Left colon (tissue), 2 donors: ENCODE measurements at regions not wholly inside any gene's neighbourhood (a gene's known extent, or its start where the extent isn't known, plus 50 kb on each side); places are given as distances from the start of the nearest gene placed in this dataset.
"Not testable (repeated sequence)": the region's sequence is repeated elsewhere in the genome, so short reads cannot be mapped to it uniquely, and the experiment has no call there.

Source experiments
- ATAC-seq: fragments of 200-7000 bp; cut with Tn5 transposase; one replicate; pipeline ENCODE4 v1.9.1; 2020; ENCODE audit warnings: mild to moderate bottlenecking, moderate library complexity
- DNase-seq, 2 donors: peaks; one replicate each; pipeline ENCODE4 v3.0.0-alpha.2; 2020
- intact Hi-C, 2 donors: fragments of 100-400 bp; cut with DNase I in 1 of 2; cut with micrococcal nuclease in 1 of 2; formaldehyde crosslinking; loops; one replicate each; pipeline versions ENCODE4 v1.11.2 to v1.14.0; 2022; cut with DNase I, micrococcal nuclease
- donor health status: DM: no; HTN: no; CAD: no.
- donor health status: DM: yes; HTN: yes; CAD: no.

DNA sequence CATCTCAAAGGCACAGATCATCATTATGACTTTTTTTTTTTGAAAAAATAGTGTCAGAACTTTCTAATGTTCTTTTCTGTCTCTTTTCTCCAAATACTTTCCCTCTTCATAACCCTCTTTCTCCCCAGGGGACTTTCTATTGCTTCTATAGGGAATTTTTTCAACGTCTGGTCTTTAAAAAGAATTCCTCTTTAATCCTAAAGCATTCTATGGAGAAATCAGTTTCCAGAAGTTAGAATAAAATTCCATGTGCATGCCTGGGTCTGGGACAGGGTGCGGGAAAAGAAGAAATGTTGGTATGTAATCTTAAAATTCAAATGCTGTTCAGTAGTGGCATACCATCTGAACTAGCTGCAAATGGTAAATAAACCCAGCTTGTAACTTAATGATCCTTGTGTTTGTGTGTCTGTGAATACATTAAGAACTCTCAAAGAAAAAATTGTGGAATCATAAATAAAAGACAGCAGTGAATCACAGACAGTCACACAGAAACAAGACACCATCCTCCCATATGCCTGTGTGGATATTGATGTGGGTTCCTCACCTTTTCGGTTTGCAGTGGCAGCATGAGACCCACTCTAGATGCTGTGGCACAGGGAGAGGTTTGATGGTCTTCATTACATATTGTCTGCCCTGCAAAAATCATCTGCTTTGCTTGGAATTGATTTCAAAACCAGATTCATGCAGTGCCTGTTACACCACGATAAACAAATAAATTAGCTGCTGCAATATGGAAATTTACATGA, 374.7 kb upstream of the NRP1 start:
- DNase-seq (no peak), ATAC-seq (no peak)
- intact Hi-C loops = no loop called here

DNA sequence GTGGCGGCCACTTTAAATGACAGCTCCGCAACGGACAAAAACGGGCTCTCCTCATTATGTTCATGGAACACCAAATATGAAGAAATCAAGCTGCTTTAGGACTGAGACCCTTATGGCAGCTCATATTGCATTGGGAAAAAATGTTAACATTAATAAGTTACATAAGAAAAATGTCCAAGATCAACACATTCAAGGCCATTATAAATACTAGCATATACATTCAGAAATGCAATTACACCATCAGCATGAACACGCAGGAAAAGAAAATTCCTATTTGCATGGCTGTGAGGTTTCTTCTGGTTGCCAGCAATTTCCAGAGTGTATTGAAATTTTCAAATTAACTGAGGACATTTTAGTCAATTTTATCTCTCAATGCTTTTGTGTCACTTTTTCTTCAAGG, 374.1 kb upstream of the NRP1 start:
- intact Hi-C loops = no loop called here
- no peak for DNase-seq
- no peak for ATAC-seq

- ATAC-seq (no peak), DNase-seq (no peak)
- intact Hi-C loops = no loop called here
Measured at GRCh38 chr10:33706746-33707145, 372.3 kb upstream of the NRP1 start.

- DNase-seq (no peak), ATAC-seq (no peak)
- intact Hi-C loops = no loop called here
Measured at GRCh38 chr10:33706191-33706590, 371.7 kb upstream of the NRP1 start.

DNA sequence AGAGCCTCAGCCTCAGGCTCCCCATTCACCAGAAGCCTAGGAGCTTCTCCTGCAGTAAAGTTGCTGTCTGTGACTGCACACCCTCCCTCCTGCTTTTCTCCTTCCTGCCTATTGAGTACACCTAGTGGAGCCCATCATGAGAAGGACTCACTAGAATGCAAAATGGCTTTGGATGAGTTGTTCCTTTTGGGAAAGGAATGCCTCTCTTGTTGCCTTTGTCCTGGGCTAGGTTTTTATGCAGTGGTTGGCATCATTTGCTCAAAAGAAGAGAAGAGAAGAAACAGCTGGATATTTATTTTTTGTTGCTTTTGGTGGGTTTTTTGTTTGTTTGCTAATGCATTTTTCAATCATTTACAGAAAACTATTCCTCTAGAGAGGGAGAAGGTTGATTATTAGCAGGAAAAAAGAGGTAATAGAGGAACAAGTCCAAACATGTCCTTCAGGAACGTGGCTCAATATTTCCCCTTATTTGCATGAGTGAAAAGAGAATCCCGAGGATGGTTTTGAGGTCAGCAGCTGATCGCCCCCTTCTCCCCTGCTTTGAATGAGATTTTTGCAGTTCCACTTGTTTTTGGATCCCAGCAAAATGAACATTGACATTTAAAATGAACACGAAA, 369.9 kb upstream of the NRP1 start:
- ATAC-seq (no peak), DNase-seq (no peak)
- intact Hi-C loops = no loop called here

DNA sequence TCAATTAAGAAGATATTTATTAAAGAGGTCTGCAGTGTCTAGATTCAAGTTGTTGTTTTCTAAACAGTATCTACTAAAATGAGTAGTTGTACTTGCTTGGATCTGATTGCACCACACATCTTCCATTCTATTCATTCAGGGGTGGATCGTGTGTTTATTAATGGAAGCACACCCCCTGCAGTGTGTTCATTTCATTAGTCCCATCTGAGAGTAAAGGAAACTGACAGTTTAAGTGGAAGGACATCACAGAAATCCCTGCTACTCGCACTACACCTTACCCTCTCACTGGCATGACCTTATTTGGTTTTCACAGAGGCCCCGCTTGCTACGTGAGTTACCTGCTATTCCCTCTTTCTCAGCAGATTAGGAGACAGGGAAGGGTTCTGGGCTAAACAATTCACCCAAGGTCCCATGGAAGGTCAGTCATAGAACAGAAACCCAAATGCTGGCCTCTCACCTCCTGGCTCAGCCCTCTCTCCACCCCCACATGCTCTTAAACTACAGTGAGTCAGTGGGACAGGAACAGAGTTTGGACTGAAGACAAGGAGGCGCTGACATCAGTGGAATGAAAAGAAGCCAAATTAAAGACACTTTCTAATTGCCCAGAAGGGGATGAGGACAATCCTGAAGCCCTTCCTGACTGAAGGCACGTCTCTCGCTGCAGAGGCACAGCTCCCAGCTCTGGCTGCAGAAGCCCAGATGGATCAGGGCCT, 369.2 kb upstream of the NRP1 start:
- intact Hi-C loops = no loop called here
- DNase-seq (no peak), ATAC-seq (no peak)

DNA sequence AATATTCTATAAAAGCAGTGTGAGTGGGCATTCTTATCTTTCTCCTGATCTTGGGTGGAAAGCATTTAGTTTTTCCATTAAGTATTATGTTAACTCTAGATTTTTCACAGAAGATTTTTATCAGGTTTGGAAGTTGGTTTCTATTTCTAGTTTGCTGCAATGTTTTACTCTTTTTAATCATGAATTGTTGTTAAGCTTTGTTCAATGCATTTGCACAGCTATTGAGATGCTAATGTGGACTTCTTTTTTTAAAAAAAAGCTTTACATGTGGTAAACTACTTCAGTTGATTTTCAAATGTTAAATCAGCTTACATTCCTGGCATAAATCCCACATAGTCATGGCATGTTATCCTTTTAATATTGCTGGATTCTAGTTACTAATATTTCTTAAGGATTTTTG, 363.6 kb upstream of the NRP1 start:
- intact Hi-C loops = no loop called here
- ATAC-seq (no peak), DNase-seq (no peak)

- ATAC-seq = no peak
- no peak for DNase-seq
- intact Hi-C loops = no loop called here
Measured at GRCh38 chr10:33697016-33697415, 362.5 kb upstream of the NRP1 start.

- intact Hi-C loops = no loop called here
Measured at GRCh38 chr10:33695536-33695935, 361.1 kb upstream of the NRP1 start.

GRCh38 chr10:33690536-33690935, 356.1 kb upstream of the NRP1 start:
- intact Hi-C loops, ATAC-seq, DNase-seq: not testable (repeated sequence)

More at GRCh38 chr10:33695536-33695935, 361.1 kb upstream of the NRP1 start:
- no peak for ATAC-seq
- no peak for DNase-seq

DNA sequence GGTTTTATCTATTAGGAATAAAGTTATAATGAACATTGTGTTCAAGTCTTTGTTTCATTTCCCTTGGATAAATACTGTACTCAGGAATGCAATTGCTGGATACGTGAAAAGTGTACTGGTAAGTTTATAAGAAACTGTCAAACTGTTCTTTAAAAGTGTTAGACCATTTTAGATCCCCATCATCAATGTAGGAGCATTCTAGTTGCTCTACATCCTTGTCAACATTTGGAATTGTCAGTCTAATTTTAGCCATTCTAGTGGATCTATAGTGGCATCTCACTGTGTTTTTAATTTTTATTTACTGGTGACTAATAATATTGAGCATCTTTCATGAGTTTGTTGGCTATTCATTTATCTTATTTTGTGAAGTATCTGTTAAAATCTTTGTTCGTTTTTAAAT, 354.0 kb upstream of the NRP1 start:
- intact Hi-C loops = no loop called here
- no peak for DNase-seq
- no peak for ATAC-seq

DNA sequence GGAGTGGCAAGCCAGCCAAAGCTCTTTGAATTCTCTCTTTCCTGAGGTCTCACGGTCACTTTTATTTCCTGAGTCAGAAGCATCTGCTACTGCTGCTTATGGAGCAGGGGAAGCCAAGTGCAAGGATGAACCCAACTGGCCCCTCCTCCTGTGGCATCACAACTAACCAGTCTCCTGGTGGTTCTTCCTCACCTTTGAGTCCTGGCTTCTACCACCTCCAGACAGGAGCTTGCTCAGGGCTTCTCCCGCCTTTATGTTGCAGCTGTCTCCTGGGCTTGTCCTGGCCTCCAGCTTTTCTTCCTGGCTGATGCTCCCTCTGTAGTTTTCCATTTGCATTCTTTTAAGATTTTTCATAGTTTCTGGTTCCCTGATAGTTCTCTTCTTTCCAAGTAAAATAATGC, 349.7 kb upstream of the NRP1 start:
- intact Hi-C loops = no loop called here
- no peak for DNase-seq
- ATAC-seq = no peak

DNA sequence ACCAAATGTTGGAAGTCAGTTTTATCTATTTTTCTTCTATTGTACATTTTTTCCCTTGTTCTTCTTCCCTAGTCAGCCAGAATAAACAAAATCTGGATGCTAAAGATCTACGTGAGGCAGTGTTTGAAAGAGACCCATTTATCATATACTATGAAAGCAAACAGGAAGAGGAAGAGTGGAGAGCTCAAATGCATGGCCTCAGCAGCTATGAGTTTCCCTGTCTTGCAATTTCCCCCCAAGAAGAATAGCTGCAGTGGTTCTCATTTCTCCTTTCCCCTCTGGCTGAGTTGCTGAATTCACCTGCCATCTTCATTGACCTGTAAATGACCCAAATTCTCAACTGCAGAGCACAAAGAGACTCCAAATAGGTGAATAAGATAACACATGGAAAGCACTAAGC, 347.1 kb upstream of the NRP1 start:
- DNase-seq (no peak), ATAC-seq (no peak)
- intact Hi-C loops = no loop called here

DNA sequence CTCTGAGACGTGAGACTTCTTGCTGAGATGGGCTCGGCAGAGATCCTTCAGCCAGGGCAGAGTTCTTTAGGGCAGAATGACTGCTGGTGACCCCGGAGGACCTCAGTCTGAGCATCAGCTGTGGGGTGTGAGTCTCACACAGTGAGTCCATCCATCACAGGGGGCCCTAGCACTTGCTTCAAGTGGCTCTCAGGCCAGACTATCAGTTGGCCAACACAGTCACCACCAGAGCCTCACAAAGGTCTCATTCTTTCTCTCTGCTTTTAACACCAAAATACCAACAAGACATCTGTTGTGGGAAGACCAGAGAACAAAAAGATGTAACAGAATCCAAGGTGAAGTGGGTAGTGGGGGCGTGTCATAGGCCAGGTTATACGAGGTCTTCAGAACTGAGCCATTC, 345.6 kb upstream of the NRP1 start:
- ATAC-seq = no peak
- intact Hi-C loops = no loop called here
- DNase-seq = no peak

DNA sequence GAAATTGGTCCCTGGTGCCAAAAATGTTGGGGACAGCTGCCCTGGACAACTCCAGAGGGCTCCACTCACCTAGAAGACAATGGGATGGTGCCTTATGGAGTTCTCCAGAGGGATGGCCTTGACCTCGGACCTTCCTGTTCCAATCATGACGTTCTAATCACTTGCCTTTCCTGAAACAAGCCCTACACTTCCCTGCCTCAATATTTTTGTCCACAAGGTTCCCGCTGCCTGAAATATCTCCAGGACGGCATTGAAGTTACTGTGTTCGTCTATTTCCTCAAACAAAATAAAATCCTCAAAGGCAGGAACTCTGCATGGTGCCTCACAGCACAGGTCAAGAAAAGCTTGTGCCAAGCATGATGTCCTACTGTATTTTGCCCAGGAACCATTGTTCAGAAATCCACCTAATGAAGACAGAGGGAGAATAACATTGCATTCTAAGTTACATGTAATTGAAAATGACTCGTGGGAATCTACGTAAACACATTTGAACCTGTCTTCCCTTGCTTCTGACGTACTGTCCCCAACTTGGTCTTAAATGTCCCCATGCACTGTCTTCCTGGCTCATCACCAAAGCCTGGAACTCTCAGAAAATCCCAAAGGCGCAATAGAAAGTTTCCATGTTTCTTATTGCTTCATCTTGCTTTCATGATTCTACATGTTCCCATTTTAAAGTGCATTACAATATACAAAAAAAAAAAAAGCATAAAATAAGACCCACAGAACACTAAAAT, 342.3 kb upstream of the NRP1 start:
- ATAC-seq (no peak), DNase-seq (no peak)
- intact Hi-C loops = no loop called here

- no peak for ATAC-seq
Measured at GRCh38 chr10:33674986-33675599, 340.6 kb upstream of the NRP1 start.

DNA sequence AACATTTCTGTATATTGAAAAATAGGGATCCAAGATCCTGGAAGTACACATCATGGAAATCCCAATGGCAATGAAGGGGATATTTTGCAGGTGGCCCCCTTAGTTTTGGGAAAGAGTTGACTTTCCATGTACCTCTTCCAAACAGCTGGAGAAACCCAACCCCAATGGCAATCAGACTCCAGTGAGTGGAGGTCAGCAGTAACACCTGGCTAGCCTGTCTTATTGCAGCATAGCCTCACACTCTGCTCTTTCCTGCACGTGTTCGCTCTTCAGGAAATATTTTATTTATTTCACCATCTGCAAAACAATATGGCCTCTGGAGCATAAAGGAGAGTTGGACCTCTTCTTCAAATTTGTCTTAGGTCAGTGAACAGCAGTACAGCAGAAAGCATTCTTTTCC, 340.0 kb upstream of the NRP1 start:
- no peak for ATAC-seq
- no peak for DNase-seq
- intact Hi-C loops = no loop called here

More at GRCh38 chr10:33674986-33675599, 340.6 kb upstream of the NRP1 start:
- intact Hi-C loops = no loop called here
- no peak for DNase-seq

- intact Hi-C loops = no loop called here
- DNase-seq = no peak
- no peak for ATAC-seq
Measured at GRCh38 chr10:33673839-33674415, 339.5 kb upstream of the NRP1 start.

- ATAC-seq = no peak
- intact Hi-C loops = no loop called here
- no peak for DNase-seq
Measured at GRCh38 chr10:33669904-33670303, 335.4 kb upstream of the NRP1 start.
